ENCODE measurements at regions not wholly inside any gene's neighbourhood (a gene's known extent, or its start where the extent isn't known, plus 50 kb on each side); places are given as distances from the start of the nearest gene placed in this dataset.

DNA sequence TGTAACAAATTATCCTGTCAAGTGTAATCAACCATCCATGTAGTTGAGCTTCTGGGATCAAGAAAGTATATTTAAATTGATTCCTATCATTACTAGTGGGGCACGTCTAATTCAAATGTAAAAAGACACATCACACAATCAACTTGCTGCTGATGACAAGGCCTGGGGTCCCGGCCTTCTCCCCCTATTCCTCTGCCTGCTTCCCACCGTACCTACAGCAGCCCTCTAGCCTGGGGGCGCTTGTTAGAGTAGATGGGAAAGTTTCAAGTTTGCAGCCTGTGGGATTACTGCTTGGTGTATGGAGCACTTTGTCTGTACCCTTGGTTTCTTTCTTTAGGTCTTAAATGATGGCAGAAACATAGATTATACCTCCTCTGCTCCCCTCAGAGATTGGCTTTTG, 333.3 kb upstream of the KYNU start:
- no peak for DNase-seq (ENCODE audit: low read depth)
- TF ChIP-seq, protein P1, sequence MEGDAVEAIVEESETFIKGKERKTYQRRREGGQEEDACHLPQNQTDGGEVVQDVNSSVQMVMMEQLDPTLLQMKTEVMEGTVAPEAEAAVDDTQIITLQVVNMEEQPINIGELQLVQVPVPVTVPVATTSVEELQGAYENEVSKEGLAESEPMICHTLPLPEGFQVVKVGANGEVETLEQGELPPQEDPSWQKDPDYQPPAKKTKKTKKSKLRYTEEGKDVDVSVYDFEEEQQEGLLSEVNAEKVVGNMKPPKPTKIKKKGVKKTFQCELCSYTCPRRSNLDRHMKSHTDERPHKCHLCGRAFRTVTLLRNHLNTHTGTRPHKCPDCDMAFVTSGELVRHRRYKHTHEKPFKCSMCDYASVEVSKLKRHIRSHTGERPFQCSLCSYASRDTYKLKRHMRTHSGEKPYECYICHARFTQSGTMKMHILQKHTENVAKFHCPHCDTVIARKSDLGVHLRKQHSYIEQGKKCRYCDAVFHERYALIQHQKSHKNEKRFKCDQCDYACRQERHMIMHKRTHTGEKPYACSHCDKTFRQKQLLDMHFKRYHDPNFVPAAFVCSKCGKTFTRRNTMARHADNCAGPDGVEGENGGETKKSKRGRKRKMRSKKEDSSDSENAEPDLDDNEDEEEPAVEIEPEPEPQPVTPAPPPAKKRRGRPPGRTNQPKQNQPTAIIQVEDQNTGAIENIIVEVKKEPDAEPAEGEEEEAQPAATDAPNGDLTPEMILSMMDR (IDR thresholded peaks at IDR 0.05; ENCODE audit: insufficient read depth, low read depth, low read length, missing control alignments), result no peak
- H3K4me3 ChIP-seq (ENCODE audit: low read depth, low read length), result no peak overlapping the region

DNA sequence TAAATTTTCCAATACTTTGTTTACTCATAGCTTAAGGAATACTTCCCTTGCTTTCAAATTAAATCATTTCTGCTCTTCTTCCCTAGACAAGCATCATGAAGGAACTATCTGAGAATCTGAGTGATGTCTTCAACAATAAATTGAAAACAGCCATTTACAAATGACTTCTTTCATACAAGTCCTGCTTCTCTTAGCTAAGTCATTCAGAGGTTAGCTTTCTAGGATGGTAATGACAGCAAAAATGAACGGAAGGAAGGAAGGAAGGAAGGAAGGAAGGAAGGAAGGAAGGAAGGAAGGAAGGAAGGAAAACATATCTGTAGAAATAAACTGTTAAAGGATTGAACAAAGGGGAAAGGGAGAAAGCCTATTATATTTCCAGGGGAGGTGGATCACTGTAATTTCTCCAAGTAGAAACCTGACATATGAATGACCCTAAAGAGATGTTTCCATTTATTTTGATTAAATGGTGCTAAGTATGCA, 335.0 kb upstream of the KYNU start:
- no peak for DNase-seq (ENCODE audit: low read depth)
- TF ChIP-seq, protein P1 (IDR thresholded peaks at IDR 0.05; ENCODE audit: insufficient read depth, low read depth, low read length, missing control alignments), result no peak

DNA sequence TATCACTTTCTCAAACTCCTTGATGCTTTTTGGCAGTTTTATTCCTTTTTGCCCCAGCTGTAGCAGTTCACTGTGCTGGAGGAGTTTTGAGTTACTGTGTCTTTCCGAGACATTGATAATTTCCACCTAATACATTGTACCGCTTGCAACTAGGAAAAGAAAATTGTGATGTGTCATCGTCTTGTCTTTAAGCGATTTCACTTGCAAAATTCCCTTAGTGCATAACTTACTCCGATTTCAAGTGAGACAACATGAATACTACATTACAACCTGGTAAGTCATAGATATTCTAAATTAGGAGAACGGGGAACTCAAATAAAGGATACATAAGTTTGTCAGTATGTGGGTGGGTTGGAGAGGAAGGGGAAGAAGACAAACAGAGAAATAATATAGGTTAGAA, 340.5 kb upstream of the KYNU start:
- no peak for DNase-seq (ENCODE audit: low read depth)
- TF ChIP-seq, protein P1 (IDR thresholded peaks at IDR 0.05; ENCODE audit: insufficient read depth, low read depth, low read length, missing control alignments), result no peak
- H3K4me3 ChIP-seq (ENCODE audit: low read depth, low read length), result no peak overlapping the region

More for the DNA sequence above, 335.0 kb upstream of the KYNU start:
- H3K4me3 ChIP-seq (ENCODE audit: low read depth, low read length), result no peak overlapping the region

DNA sequence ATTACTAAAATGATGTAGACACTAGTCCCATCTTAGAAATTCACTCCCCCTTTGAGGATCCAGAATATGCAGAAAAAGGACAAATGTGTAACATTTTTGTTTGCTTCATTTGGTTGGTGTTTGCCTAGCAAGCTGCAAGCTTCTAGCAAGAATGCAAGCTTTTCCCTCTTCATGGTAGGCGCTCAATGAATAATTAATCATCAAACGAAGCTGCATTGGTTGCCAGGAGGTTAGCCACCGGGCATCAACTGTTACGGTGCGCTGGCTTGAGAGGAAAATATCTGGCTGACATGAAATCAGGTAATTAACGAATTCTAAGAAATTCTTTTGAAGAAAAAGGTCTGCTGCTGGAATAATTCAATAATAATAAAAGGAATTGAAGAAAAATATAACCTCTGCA, 341.0 kb upstream of the KYNU start:
- no peak for DNase-seq (ENCODE audit: low read depth)
- no peak overlapping the region for H3K4me3 ChIP-seq (ENCODE audit: low read depth, low read length)
- TF ChIP-seq, protein P1 (IDR thresholded peaks at IDR 0.05; ENCODE audit: insufficient read depth, low read depth, low read length, missing control alignments), result no peak

DNA sequence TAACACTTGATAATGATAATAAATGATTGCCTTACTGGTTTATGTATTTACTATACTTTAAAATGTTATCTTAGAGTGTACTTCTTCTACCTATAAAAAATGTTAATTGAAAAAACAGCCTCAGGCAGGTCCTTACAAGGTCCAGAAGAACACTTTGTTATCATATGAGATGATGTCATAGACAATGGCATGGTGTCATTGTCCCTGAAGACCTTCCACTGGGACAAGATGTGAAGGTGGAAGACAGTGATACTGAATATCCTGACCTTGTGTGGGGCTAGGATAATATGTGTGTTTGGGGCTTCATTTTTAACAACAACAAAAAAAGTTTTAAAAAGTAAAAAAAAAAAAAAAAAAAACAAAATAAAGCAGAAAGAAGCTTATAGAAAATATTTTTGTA, 342.2 kb upstream of the KYNU start:
- no peak overlapping the region for H3K4me3 ChIP-seq (ENCODE audit: low read depth, low read length)
- TF ChIP-seq, protein P1 (IDR thresholded peaks at IDR 0.05; ENCODE audit: insufficient read depth, low read depth, low read length, missing control alignments), result no peak
- DNase-seq (ENCODE audit: low read depth), result no peak

DNA sequence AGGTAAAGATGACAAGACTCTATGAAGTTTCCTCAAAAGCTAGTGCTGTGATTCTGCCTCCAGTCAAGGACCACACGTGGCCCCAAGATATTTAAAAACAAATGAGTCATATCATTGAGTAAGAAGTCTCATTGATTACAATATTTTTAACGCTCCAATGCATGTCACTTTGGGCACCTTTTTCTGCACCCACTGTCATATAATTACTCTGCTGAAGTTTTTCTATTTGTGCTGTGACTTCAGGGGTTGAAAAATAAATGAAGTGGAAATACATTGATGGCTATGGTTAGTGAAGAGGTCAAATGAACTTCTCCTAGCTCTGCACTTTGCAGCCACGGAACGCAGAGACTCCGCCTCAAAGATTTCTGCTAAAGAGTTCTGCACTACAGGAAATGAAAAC, 344.3 kb upstream of the KYNU start:
- H3K4me3 ChIP-seq (ENCODE audit: low read depth, low read length), result no peak overlapping the region
- DNase-seq (ENCODE audit: low read depth), result no peak
- TF ChIP-seq, protein P1 (IDR thresholded peaks at IDR 0.05; ENCODE audit: insufficient read depth, low read depth, low read length, missing control alignments), result no peak

- no peak for DNase-seq (ENCODE audit: low read depth)
- no peak overlapping the region for H3K4me3 ChIP-seq (ENCODE audit: low read depth, low read length)
- TF ChIP-seq, protein P1 (IDR thresholded peaks at IDR 0.05; ENCODE audit: insufficient read depth, low read depth, low read length, missing control alignments), result no peak
Observed at GRCh38 chr2:142531377-142531776, 346.1 kb upstream of the KYNU start.

Data from GM12865 (cell line).